WTC11 (cell line): ENCODE measurements at regions not wholly inside any gene's neighbourhood (a gene's known extent, or its start where the extent isn't known, plus 50 kb on each side); places are given as distances from the start of the nearest gene placed in this dataset.

ENCODE experiments used
- ATAC-seq: fragments of 200-7000 bp; cut with Tn5 transposase; 2 replicates; pipeline ENCODE4 v1.10.0; 2021; ENCODE audit warnings: mild to moderate bottlenecking, moderate library complexity
- CTCF ChIA-PET: fragments of 300-600 bp; sonication (Branson Sonifier 250); formaldehyde crosslinking; loops from one replicate; lab custom pipeline; 2021; ENCODE audit warnings: antibody characterized with exemption; lab: Charles Lee
- POLR2A ChIA-PET: fragments of 350-600 bp; sonication (Branson Sonifier 250); formaldehyde crosslinking; loops from one replicate; lab custom pipeline; 2021; ENCODE audit warnings: antibody characterized with exemption; lab: Charles Lee
- DNase-seq: peaks from one replicate; pipeline ENCODE4 v3.0.0; 2021; ENCODE audit warnings: low spot score
- H3K27ac Mint-ChIP-seq: 2 replicates; pipeline ENCODE4 v1.8.0; 2021; ENCODE audit warnings: mixed read lengths
- H3K27me3 Mint-ChIP-seq: 2 replicates; pipeline ENCODE4 v1.8.0; 2021; ENCODE audit warnings: low read depth, mild to moderate bottlenecking, moderate library complexity, mixed read lengths
- H3K36me3 Mint-ChIP-seq: 2 replicates; pipeline ENCODE4 v1.8.0; 2021; ENCODE audit warnings: mixed read lengths
- H3K4me1 Mint-ChIP-seq: 2 replicates; pipeline ENCODE4 v1.8.0; 2022; ENCODE audit warnings: mixed read lengths
- H3K4me3 Mint-ChIP-seq: 2 replicates; pipeline ENCODE4 v1.8.0; 2021; ENCODE audit warnings: mild to moderate bottlenecking, moderate library complexity, mixed read lengths
- H3K9me3 Mint-ChIP-seq: 2 replicates; pipeline ENCODE4 v1.8.0; 2021; ENCODE audit warnings: mixed read lengths
- CBFB ChIP-seq: sonication (generic); formaldehyde crosslinking; IDR thresholded peaks from 2 replicates; pipeline ENCODE4 v1.8.1; 2022; ENCODE audit warnings: mild to moderate bottlenecking, low read depth, missing genetic modification reagents
- CREB1 ChIP-seq: sonication (generic); formaldehyde crosslinking; IDR thresholded peaks from 2 replicates; pipeline ENCODE4 v1.8.0; 2023; ENCODE audit warnings: mild to moderate bottlenecking, missing genetic modification reagents
- GTF2I ChIP-seq: fragments of 250-450 bp; sonication (Bioruptor Pico); conservative IDR thresholded peaks from 2 replicates; pipeline ENCODE4 v1.4.0; 2021; ENCODE audit warnings: mild to moderate bottlenecking
- KAT7 ChIP-seq: sonication (generic); formaldehyde crosslinking; IDR thresholded peaks from 2 replicates; pipeline ENCODE4 v1.8.1; 2023; ENCODE audit warnings: missing genetic modification reagents, mild to moderate bottlenecking, borderline replicate concordance
- NR1H2 ChIP-seq: sonication (generic); formaldehyde crosslinking; IDR thresholded peaks from 2 replicates; pipeline ENCODE4 v1.9.0; 2021; ENCODE audit warnings: mild to moderate bottlenecking, moderate library complexity, missing genetic modification reagents
- PRRX2 ChIP-seq: fragments of 250-450 bp; sonication (Bioruptor Pico); IDR thresholded peaks from 2 replicates; pipeline ENCODE4 v1.8.0; 2021; ENCODE audit warnings: mild to moderate bottlenecking
- RORB ChIP-seq: fragments of 250-450 bp; sonication (Bioruptor Pico); IDR thresholded peaks from 2 replicates; pipeline ENCODE4 v1.9.0; 2021; ENCODE audit warnings: mild to moderate bottlenecking
- SP1 ChIP-seq: sonication (generic); formaldehyde crosslinking; conservative IDR thresholded peaks from 2 replicates; pipeline ENCODE4 v1.8.1; 2022; ENCODE audit warnings: missing genetic modification reagents
- ZNF121 ChIP-seq: sonication (generic); formaldehyde crosslinking; IDR thresholded peaks from 2 replicates; pipeline ENCODE4 v1.8.0; 2023; ENCODE audit warnings: missing genetic modification reagents
- ZNF232 ChIP-seq: sonication (generic); formaldehyde crosslinking; IDR thresholded peaks from 2 replicates; pipeline ENCODE4 v1.8.0; 2022; ENCODE audit warnings: mild to moderate bottlenecking, missing genetic modification reagents
- ZNF396 ChIP-seq: fragments of 250-450 bp; sonication (Bioruptor Pico); IDR thresholded peaks from 2 replicates; pipeline ENCODE4 v1.8.0; 2021; ENCODE audit warnings: mild to moderate bottlenecking, moderate library complexity, borderline replicate concordance
- TF ChIP-seq, protein P1 (sequence below): sonication (generic); formaldehyde crosslinking; IDR thresholded peaks from 2 replicates; pipeline ENCODE4 v1.8.0; 2023; ENCODE audit warnings: mild to moderate bottlenecking, missing genetic modification reagents
- TF ChIP-seq, protein P2 (sequence below): fragments of 250-450 bp; sonication (Bioruptor Pico); conservative IDR thresholded peaks from 2 replicates; pipeline ENCODE4 v1.9.0; 2021; ENCODE audit warnings: mild to moderate bottlenecking
- TF ChIP-seq, protein P3 (sequence below): sonication (generic); formaldehyde crosslinking; IDR thresholded peaks from 2 replicates; pipeline ENCODE4 v1.8.1; 2022; ENCODE audit warnings: mild to moderate bottlenecking, moderate library complexity, missing genetic modification reagents
- TF ChIP-seq, protein P4 (sequence below): sonication (generic); formaldehyde crosslinking; IDR thresholded peaks from 2 replicates; pipeline ENCODE4 v1.8.0; 2022; ENCODE audit warnings: missing genetic modification reagents
- TF ChIP-seq, protein P5 (sequence below): sonication (generic); formaldehyde crosslinking; IDR thresholded peaks from 2 replicates; pipeline ENCODE4 v1.8.1; 2023; ENCODE audit warnings: mild to moderate bottlenecking, missing genetic modification reagents
- TF ChIP-seq, protein P6 (sequence below): sonication (generic); formaldehyde crosslinking; conservative IDR thresholded peaks from 2 replicates; pipeline ENCODE4 v1.8.1; 2023; ENCODE audit warnings: mild to moderate bottlenecking, low read depth, missing genetic modification reagents, moderate library complexity

DNA sequence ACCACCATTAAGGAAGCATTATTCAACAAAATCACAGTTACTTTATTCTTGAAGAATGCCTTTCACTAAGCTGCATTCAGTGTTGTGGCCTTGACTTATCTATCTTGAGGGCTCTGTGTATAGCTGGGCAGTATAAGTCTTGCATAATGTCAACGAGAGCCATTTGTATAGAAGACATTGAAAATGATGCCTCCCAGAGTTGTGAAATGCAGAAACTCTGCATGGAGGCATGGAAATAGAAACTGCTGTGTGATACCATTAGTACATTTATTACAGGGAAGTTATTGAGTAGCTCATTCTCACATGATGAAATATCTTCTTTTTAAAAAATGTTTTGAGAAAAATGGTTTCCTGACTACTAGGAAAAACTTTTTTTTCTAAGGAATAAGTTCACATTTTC lies 111.4 kb upstream of the SNX7 start (continued):
- TF ChIP-seq ZNF232 (CRISPR knock-in tag): no peak
- TF ChIP-seq, all 79 proteins: peak for 0

DNA sequence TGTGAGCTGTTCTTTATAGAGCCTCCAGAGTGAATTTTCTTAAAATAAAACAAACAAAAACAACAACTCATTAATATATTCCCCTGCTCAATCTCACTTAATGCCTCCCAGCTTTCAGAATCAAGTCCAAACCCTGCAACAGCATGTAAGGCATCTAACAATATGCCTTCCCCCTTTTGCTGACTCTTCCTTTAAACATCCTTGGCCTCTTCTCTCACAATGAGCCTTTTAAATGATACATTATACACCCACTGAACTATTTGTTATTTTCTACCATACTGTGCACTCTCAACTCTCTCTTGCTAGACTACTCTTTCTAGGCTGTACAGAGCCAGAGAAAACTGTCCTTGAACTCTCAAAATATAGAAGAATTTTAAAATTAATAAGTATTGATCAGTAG lies 115.2 kb upstream of the SNX7 start:
- no peaks in the 10 kb centered on the region for H3K4me1 Mint-ChIP-seq
- ATAC-seq: no peak
- CTCF ChIA-PET: no interaction called here
- DNase-seq: no peak
- peaks cover 10% of the 10 kb centered on the region; the same call in 1 of the 2 replicates for H3K36me3 Mint-ChIP-seq
- no peak overlapping the region for H3K27ac Mint-ChIP-seq
- no peak overlapping the region for H3K4me3 Mint-ChIP-seq
- TF ChIP-seq CREB1 (CRISPR knock-in tag): no peak
- TF ChIP-seq ZNF396: no peak
- TF ChIP-seq, protein P1, sequence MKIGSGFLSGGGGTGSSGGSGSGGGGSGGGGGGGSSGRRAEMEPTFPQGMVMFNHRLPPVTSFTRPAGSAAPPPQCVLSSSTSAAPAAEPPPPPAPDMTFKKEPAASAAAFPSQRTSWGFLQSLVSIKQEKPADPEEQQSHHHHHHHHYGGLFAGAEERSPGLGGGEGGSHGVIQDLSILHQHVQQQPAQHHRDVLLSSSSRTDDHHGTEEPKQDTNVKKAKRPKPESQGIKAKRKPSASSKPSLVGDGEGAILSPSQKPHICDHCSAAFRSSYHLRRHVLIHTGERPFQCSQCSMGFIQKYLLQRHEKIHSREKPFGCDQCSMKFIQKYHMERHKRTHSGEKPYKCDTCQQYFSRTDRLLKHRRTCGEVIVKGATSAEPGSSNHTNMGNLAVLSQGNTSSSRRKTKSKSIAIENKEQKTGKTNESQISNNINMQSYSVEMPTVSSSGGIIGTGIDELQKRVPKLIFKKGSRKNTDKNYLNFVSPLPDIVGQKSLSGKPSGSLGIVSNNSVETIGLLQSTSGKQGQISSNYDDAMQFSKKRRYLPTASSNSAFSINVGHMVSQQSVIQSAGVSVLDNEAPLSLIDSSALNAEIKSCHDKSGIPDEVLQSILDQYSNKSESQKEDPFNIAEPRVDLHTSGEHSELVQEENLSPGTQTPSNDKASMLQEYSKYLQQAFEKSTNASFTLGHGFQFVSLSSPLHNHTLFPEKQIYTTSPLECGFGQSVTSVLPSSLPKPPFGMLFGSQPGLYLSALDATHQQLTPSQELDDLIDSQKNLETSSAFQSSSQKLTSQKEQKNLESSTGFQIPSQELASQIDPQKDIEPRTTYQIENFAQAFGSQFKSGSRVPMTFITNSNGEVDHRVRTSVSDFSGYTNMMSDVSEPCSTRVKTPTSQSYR (CRISPR knock-in tag): no peak
- TF ChIP-seq RORB (CRISPR knock-in tag): no peak
- TF ChIP-seq SP1 (CRISPR knock-in tag): no peak
- TF ChIP-seq, protein P2, sequence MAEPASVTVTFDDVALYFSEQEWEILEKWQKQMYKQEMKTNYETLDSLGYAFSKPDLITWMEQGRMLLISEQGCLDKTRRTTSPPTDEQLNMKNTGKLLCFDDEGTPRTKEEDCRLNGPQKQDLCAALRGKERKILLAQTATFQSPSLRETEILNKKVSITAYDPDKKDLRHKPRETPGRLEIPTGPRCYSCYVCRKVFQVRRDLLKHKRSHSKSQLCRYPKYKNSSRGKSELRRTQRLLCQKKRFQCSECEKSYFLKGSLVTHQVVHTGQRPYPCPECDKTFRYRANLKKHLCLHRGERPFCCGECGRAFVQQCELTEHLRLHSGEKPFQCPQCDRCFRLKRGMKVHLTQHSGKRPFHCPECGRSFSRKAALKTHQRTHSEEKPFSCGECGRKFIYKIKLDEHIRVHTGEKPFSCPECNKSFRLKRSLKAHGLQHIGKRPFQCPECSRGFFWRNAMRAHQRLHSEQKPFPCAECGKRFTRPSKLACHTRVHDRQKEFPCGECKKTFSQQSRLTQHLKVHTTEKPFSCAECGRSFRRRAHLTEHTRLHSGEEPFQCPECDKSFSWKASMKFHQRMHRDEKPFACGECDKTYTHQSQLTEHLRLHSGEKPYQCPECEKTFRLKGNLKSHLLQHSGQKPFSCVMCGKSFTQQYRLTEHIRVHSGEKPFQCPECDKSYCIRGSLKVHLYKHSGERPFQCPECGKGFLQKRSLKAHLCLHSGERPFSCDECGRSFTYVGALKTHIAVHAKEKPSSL (CRISPR knock-in tag): no peak
- TF ChIP-seq KAT7: no peak
- TF ChIP-seq PRRX2 (CRISPR knock-in tag): no peak
- no peak for TF ChIP-seq NR1H2
- TF ChIP-seq ZNF121 (CRISPR knock-in tag): no peak
- TF ChIP-seq, protein P3, sequence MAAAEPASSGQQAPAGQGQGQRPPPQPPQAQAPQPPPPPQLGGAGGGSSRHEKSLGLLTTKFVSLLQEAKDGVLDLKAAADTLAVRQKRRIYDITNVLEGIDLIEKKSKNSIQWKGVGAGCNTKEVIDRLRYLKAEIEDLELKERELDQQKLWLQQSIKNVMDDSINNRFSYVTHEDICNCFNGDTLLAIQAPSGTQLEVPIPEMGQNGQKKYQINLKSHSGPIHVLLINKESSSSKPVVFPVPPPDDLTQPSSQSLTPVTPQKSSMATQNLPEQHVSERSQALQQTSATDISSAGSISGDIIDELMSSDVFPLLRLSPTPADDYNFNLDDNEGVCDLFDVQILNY (CRISPR knock-in tag): no peak
- TF ChIP-seq, protein P4, sequence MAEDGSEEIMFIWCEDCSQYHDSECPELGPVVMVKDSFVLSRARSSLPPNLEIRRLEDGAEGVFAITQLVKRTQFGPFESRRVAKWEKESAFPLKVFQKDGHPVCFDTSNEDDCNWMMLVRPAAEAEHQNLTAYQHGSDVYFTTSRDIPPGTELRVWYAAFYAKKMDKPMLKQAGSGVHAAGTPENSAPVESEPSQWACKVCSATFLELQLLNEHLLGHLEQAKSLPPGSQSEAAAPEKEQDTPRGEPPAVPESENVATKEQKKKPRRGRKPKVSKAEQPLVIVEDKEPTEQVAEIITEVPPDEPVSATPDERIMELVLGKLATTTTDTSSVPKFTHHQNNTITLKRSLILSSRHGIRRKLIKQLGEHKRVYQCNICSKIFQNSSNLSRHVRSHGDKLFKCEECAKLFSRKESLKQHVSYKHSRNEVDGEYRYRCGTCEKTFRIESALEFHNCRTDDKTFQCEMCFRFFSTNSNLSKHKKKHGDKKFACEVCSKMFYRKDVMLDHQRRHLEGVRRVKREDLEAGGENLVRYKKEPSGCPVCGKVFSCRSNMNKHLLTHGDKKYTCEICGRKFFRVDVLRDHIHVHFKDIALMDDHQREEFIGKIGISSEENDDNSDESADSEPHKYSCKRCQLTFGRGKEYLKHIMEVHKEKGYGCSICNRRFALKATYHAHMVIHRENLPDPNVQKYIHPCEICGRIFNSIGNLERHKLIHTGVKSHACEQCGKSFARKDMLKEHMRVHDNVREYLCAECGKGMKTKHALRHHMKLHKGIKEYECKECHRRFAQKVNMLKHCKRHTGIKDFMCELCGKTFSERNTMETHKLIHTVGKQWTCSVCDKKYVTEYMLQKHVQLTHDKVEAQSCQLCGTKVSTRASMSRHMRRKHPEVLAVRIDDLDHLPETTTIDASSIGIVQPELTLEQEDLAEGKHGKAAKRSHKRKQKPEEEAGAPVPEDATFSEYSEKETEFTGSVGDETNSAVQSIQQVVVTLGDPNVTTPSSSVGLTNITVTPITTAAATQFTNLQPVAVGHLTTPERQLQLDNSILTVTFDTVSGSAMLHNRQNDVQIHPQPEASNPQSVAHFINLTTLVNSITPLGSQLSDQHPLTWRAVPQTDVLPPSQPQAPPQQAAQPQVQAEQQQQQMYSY (CRISPR knock-in tag): no peak
- TF ChIP-seq, protein P5, sequence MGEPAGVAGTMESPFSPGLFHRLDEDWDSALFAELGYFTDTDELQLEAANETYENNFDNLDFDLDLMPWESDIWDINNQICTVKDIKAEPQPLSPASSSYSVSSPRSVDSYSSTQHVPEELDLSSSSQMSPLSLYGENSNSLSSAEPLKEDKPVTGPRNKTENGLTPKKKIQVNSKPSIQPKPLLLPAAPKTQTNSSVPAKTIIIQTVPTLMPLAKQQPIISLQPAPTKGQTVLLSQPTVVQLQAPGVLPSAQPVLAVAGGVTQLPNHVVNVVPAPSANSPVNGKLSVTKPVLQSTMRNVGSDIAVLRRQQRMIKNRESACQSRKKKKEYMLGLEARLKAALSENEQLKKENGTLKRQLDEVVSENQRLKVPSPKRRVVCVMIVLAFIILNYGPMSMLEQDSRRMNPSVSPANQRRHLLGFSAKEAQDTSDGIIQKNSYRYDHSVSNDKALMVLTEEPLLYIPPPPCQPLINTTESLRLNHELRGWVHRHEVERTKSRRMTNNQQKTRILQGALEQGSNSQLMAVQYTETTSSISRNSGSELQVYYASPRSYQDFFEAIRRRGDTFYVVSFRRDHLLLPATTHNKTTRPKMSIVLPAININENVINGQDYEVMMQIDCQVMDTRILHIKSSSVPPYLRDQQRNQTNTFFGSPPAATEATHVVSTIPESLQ: no peak
- TF ChIP-seq GTF2I (CRISPR knock-in tag): no peak
- TF ChIP-seq, protein P6, sequence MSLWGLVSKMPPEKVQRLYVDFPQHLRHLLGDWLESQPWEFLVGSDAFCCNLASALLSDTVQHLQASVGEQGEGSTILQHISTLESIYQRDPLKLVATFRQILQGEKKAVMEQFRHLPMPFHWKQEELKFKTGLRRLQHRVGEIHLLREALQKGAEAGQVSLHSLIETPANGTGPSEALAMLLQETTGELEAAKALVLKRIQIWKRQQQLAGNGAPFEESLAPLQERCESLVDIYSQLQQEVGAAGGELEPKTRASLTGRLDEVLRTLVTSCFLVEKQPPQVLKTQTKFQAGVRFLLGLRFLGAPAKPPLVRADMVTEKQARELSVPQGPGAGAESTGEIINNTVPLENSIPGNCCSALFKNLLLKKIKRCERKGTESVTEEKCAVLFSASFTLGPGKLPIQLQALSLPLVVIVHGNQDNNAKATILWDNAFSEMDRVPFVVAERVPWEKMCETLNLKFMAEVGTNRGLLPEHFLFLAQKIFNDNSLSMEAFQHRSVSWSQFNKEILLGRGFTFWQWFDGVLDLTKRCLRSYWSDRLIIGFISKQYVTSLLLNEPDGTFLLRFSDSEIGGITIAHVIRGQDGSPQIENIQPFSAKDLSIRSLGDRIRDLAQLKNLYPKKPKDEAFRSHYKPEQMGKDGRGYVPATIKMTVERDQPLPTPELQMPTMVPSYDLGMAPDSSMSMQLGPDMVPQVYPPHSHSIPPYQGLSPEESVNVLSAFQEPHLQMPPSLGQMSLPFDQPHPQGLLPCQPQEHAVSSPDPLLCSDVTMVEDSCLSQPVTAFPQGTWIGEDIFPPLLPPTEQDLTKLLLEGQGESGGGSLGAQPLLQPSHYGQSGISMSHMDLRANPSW (CRISPR knock-in tag): no peak
- TF ChIP-seq CBFB (CRISPR knock-in tag): no peak
- POLR2A ChIA-PET: no interaction called here
- H3K9me3 Mint-ChIP-seq: peaks cover 24% of the 10 kb centered on the region
- H3K27me3 Mint-ChIP-seq: peaks cover 8% of the 10 kb centered on the region
